Esophagus muscularis mucosa (tissue), 4 donors: ENCODE measurements at regions not wholly inside any gene's neighbourhood (a gene's known extent, or its start where the extent isn't known, plus 50 kb on each side); places are given as distances from the start of the nearest gene placed in this dataset.

Experiments used
- DNase-seq: peaks from one replicate; pipeline ENCODE4 v3.0.0-alpha.2; 2017; ENCODE audit errors: extremely low spot score
- H3K27ac ChIP-seq, 4 donors: fragments of 200-600 bp; sonication (generic); replicated peaks in 1 of 4; 1 replicate in 3 of 4; 2 replicates in 1 of 4; pipeline ENCODE4 v1.5.1; 2016 to 2019; ENCODE audit warnings: mild to moderate bottlenecking in 1 of 4
- H3K27me3 ChIP-seq, 4 donors: fragments of 200-600 bp; sonication (generic); one replicate each; pipeline versions ENCODE4 v1.5.1 to v1.6.0; 2016 to 2019
- H3K36me3 ChIP-seq, 4 donors: fragments of 200-600 bp; sonication (generic); one replicate each; pipeline ENCODE4 v1.5.1; 2016 to 2019
- H3K4me1 ChIP-seq, 4 donors: fragments of 200-600 bp; sonication (generic); one replicate each; pipeline ENCODE4 v1.5.1; 2016 to 2019
- H3K4me3 ChIP-seq, 4 donors: fragments of 200-600 bp; sonication (generic); 1 replicate in 2 of 4; 2 replicates in 2 of 4; pipeline ENCODE4 v1.5.1; 2016 to 2019; ENCODE audit warnings: mild to moderate bottlenecking in 4 of 4, moderate library complexity in 1 of 4
- H3K9me3 ChIP-seq, 4 donors: fragments of 200-600 bp; sonication (generic); 1 replicate in 3 of 4; 2 replicates in 1 of 4; pipeline ENCODE4 v1.5.1; 2016 to 2019
- EP300 ChIP-seq: sonication (generic); formaldehyde crosslinking; IDR thresholded peaks from one replicate; pipeline ENCODE4 v1.6.1; 2017; ENCODE audit warnings: antibody characterized with exemption
- POLR2A ChIP-seq: fragments of 450-650 bp; IDR thresholded peaks from one replicate; pipeline ENCODE4 v1.6.1; 2017; ENCODE audit warnings: antibody characterized with exemption, moderate library complexity, mild to moderate bottlenecking, low read depth
- POLR2AphosphoS5 ChIP-seq, 2 donors: sonication (generic); formaldehyde crosslinking; IDR thresholded peaks; one replicate each; pipeline ENCODE4 v1.6.1; 2017; ENCODE audit warnings: antibody characterized with exemption in 2 of 2
- WGBS: methylation state at CpG from one replicate; pipeline ENCODE4 v1.1.5; 2018; 5-methylcytosine and 5-hydroxymethylcytosine counted together
- intact Hi-C: fragments of 100-400 bp; cut with DNase I; formaldehyde crosslinking; loops from one replicate; pipeline ENCODE4 v1.15.1; 2023
- TF ChIP-seq, protein P1 (sequence below), 3 experiments: fragments of 200-600 bp in 2 of 3; fragments of 450-650 bp in 1 of 3; sonication (generic) in 2 of 3; IDR thresholded peaks; one replicate each; pipeline ENCODE4 v1.5.1; 2017 to 2019; ENCODE audit warnings: antibody characterized with exemption in 3 of 3, mild to moderate bottlenecking in 2 of 3, moderate library complexity in 1 of 3

DNA sequence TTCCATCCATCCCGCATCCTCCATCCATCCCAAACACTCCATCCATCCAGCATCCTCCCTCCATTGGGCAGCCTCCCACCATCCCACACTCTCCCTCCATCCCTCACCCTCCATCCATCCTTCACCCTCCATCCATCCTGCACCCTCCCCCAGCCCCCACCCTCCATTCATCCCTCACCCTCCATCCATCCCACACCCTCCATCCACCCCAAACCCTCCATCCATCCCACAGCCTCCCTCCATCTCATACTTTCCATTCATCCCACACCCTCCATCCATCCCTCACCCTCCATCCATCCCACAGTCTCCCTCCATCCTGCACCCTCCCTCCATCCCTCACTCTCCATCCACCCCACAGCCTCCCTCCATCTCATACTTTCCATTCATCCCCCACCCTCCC lies 60.4 kb downstream of the FOXI2 start:
- intact Hi-C loops, result no loop called here
- Histone ChIP-seq H3K9me3 (peaks cover 0 to 4% (median 0%) of the 10 kb centered on the region in 4 donors), H3K4me1 (peaks cover 0 to 3% (median 0%) of the 10 kb centered on the region in 4 donors), H3K27ac (no peak overlapping the region), H3K4me3 (no peak overlapping the region), H3K27me3 (peaks cover 0 to 20% (median 0%) of the 10 kb centered on the region in 4 donors), H3K36me3 (no peaks in the 10 kb centered on the region)
- WGBS, result 95% methylated on average over 1 of the region's 1 CpG
- TF ChIP-seq EP300 (no peak), POLR2A (no peak), POLR2AphosphoS5 (IDR thresholded peaks at IDR 0.05) (no peak)
- TF ChIP-seq, protein P1, sequence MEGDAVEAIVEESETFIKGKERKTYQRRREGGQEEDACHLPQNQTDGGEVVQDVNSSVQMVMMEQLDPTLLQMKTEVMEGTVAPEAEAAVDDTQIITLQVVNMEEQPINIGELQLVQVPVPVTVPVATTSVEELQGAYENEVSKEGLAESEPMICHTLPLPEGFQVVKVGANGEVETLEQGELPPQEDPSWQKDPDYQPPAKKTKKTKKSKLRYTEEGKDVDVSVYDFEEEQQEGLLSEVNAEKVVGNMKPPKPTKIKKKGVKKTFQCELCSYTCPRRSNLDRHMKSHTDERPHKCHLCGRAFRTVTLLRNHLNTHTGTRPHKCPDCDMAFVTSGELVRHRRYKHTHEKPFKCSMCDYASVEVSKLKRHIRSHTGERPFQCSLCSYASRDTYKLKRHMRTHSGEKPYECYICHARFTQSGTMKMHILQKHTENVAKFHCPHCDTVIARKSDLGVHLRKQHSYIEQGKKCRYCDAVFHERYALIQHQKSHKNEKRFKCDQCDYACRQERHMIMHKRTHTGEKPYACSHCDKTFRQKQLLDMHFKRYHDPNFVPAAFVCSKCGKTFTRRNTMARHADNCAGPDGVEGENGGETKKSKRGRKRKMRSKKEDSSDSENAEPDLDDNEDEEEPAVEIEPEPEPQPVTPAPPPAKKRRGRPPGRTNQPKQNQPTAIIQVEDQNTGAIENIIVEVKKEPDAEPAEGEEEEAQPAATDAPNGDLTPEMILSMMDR (IDR thresholded peaks at IDR 0.05), result no peak
- no peak for DNase-seq

DNA sequence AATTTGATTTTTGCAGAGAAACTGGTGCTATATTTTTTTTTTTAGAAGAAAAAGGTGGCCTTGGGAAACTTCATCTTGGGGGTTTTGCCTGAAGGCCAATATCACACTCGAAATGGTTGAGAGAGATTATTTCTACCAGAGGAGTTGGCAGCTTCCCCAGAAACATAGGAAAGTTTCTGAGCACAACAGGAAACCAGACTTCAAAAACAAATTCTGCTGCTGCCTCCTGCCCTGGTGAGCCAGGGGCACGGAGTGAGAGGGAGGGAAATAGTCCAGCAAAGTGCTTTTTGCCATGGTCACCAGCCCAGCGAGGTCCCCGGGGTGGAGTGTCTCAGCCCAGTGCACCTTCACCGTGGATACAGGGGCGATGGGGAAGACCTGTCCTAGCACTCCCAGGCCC lies 61.1 kb downstream of the FOXI2 start:
- intact Hi-C loops, result no loop called here
- DNase-seq, result no peak
- Histone ChIP-seq H3K27ac (no peak overlapping the region), H3K9me3 (peaks cover 0 to 4% (median 0%) of the 10 kb centered on the region in 4 donors), H3K36me3 (no peaks in the 10 kb centered on the region), H3K4me1 (peaks cover 0 to 3% (median 0%) of the 10 kb centered on the region in 4 donors), H3K4me3 (no peak overlapping the region), H3K27me3 (peaks cover 0 to 20% (median 0%) of the 10 kb centered on the region in 4 donors)
- TF ChIP-seq, protein P1 (IDR thresholded peaks at IDR 0.05), result no peak
- no peak for TF ChIP-seq POLR2A
- no peak for TF ChIP-seq EP300
- no peak for TF ChIP-seq POLR2AphosphoS5 (IDR thresholded peaks at IDR 0.05)
- WGBS, result 33% methylated on average over 6 of the region's 6 CpGs

DNA sequence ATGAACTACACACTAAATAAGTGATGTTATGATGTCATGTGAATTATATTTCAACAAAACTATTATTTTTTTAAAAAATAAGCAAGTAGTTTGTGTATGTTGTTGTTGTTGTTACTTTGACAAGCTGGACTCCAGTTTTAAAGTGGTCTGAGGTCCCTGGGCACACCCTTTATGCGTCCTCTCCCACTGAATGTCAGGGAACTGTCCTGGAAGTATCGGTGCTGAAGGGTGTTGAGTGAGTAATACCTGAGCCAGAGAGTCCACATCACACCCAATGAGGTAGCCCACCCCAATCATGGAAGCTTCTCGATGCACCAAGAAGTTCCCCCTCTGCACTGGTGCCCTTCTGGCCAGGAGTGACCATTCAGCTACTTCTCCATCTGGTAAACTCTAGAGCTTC lies 64.3 kb downstream of the FOXI2 start:
- TF ChIP-seq POLR2AphosphoS5 (IDR thresholded peaks at IDR 0.05) (no peak), EP300 (no peak), POLR2A (no peak)
- TF ChIP-seq, protein P1 (IDR thresholded peaks at IDR 0.05), result no peak
- H3K27me3 ChIP-seq, result peaks cover 0 to 20% (median 0%) of the 10 kb centered on the region in 4 donors
- DNase-seq, result no peak
- H3K36me3 ChIP-seq, result no peaks in the 10 kb centered on the region
- 78% methylated on average over 3 of the region's 3 CpGs for WGBS
- intact Hi-C loops, result no loop called here
- no peak overlapping the region for H3K4me3 ChIP-seq
- no peaks in the 10 kb centered on the region for H3K9me3 ChIP-seq
- H3K27ac ChIP-seq, result no peak overlapping the region
- H3K4me1 ChIP-seq, result peaks cover 0 to 3% (median 0%) of the 10 kb centered on the region in 4 donors

DNA sequence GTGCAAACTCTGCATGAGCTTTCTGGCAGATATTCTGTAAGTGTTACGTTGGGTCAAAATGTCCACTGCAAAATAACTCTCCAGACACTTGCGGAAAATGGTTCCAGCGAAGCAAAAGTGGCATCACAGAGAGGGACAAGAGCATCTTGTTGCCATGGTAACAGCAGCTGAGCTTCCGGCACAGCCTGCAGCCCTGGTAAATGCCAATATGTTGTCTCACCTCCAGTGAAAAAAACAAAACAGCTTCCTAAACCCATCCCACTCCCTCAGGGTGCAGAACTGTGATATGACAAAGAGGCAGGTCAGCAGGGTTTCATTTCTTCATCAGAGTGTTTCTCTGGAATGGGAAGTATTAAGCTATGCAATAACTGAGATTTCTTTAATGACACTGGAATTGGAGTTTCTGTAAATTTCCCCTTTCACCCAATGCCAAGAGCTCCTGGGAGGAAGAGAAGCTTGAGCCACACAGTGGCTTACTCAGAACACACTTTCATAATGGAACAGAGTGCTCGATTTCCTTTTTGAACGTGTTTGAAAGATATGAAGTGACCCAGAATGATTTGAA lies 65.6 kb downstream of the FOXI2 start:
- H3K36me3 ChIP-seq, result no peaks in the 10 kb centered on the region
- no peak overlapping the region for H3K27ac ChIP-seq
- WGBS, result 57% methylated on average over 6 of the region's 6 CpGs
- intact Hi-C loops, result no loop called here
- peaks cover 0 to 13% (median 0%) of the 10 kb centered on the region in 4 donors for H3K27me3 ChIP-seq
- TF ChIP-seq POLR2AphosphoS5 (IDR thresholded peaks at IDR 0.05) (no peak), POLR2A (no peak), EP300 (no peak)
- TF ChIP-seq, protein P1 (IDR thresholded peaks at IDR 0.05), result no peak
- no peak for DNase-seq
- H3K9me3 ChIP-seq, result no peaks in the 10 kb centered on the region
- no peak overlapping the region for H3K4me3 ChIP-seq
- peaks cover 0 to 3% (median 0%) of the 10 kb centered on the region in 4 donors for H3K4me1 ChIP-seq

DNA sequence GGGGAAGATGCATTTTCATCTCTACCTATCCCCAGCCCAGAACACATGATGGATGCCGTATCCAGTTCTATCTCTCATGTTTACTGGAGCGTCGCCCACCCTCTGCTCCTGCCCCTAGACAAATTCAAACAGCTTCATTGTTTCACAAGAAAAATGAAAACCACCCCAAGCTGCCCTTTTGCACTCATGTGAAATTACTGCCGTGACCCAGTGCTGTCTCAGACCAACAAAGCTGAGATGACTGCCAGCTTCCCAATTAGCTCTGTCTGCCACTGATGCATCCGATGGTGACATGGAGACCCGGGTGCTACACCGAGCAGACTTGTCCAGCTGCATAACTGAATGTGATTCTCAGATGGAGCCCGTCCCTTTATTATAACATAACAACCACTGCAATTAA lies 67.7 kb downstream of the FOXI2 start:
- Histone ChIP-seq H3K27ac (no peak overlapping the region), H3K4me1 (no peaks in the 10 kb centered on the region), H3K36me3 (no peaks in the 10 kb centered on the region), H3K27me3 (no peaks in the 10 kb centered on the region), H3K9me3 (peaks cover 0 to 6% (median 0%) of the 10 kb centered on the region in 4 donors), H3K4me3 (no peak overlapping the region)
- WGBS, result 76% methylated on average over 8 of the region's 8 CpGs
- DNase-seq, result no peak
- intact Hi-C loops, result no loop called here
- no peak for TF ChIP-seq EP300
- no peak for TF ChIP-seq POLR2AphosphoS5 (IDR thresholded peaks at IDR 0.05)
- TF ChIP-seq POLR2A, result no peak
- TF ChIP-seq, protein P1 (IDR thresholded peaks at IDR 0.05), result no peak
